GM23338 (cell line): ENCODE measurements at regions not wholly inside any gene's neighbourhood (a gene's known extent, or its start where the extent isn't known, plus 50 kb on each side); places are given as distances from the start of the nearest gene placed in this dataset.

Experiments
- CREB1 ChIP-seq: fragments of 250-450 bp; sonication (Bioruptor Pico); IDR thresholded peaks from 2 replicates; pipeline ENCODE4 v1.5.0; 2020; ENCODE audit warnings: low read depth, mild to moderate bottlenecking, moderate library complexity
- EZH2 ChIP-seq: fragments of 200-600 bp; sonication (generic); IDR thresholded peaks from one replicate; pipeline ENCODE4 v1.8.0; 2017; ENCODE audit warnings: antibody characterized with exemption, mild to moderate bottlenecking, low read depth; ENCODE audit not compliant: unreplicated experiment
- EZH2phosphoT487 ChIP-seq: fragments of 200-600 bp; sonication (generic); IDR thresholded peaks from one replicate; pipeline ENCODE4 v1.8.1; 2018; ENCODE audit warnings: antibody characterized with exemption; ENCODE audit not compliant: unreplicated experiment
- JUNB ChIP-seq: IDR thresholded peaks from one replicate; pipeline ENCODE4 v1.6.1; 2016; ENCODE audit warnings: antibody characterized with exemption; ENCODE audit not compliant: unreplicated experiment
- POLR2AphosphoS5 ChIP-seq: IDR thresholded peaks from 2 replicates; pipeline ENCODE4 v1.6.1; 2016; ENCODE audit warnings: antibody characterized with exemption, low read depth
- TF ChIP-seq, protein P1 (sequence below), 2 experiments: fragments of 200-600 bp in 1 of 2; sonication (generic) in 1 of 2; conservative IDR thresholded peaks; 2 replicates each; pipeline versions ENCODE4 v1.5.1 to v1.6.1; 2016 to 2017; ENCODE audit warnings: antibody characterized with exemption in 2 of 2, low read depth in 2 of 2, mild to moderate bottlenecking in 2 of 2, moderate library complexity in 1 of 2
- TF ChIP-seq, protein P2 (sequence below): IDR thresholded peaks from one replicate; pipeline ENCODE4 v1.6.1; 2018; ENCODE audit warnings: antibody characterized with exemption; ENCODE audit not compliant: unreplicated experiment
- TF ChIP-seq, protein P3 (sequence below): IDR thresholded peaks from 2 replicates; pipeline ENCODE4 v1.6.1; 2016; ENCODE audit warnings: antibody characterized with exemption

DNA sequence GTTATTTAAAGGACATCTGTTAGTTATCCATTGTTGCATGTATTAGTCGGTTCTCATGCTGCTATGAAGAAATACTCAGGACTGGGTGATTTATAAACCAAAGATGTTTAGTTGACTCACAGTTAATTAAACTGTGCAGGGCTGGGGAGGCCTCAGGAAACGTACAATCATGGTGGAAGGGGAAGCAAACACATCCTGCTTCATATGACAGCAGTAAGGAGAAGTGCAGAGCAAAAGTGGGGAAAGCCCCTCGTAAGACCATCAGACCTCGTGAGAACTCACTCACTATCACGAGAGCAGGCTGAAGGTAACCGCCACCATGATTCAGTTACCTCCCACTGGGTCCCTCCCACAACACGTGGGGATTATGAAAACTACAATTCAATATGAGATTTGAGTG lies 2064.1 kb downstream of the MAT2B start:
- TF ChIP-seq POLR2AphosphoS5 = no peak
- no peak for TF ChIP-seq JUNB
- TF ChIP-seq CREB1 = no peak
- TF ChIP-seq, protein P1, sequence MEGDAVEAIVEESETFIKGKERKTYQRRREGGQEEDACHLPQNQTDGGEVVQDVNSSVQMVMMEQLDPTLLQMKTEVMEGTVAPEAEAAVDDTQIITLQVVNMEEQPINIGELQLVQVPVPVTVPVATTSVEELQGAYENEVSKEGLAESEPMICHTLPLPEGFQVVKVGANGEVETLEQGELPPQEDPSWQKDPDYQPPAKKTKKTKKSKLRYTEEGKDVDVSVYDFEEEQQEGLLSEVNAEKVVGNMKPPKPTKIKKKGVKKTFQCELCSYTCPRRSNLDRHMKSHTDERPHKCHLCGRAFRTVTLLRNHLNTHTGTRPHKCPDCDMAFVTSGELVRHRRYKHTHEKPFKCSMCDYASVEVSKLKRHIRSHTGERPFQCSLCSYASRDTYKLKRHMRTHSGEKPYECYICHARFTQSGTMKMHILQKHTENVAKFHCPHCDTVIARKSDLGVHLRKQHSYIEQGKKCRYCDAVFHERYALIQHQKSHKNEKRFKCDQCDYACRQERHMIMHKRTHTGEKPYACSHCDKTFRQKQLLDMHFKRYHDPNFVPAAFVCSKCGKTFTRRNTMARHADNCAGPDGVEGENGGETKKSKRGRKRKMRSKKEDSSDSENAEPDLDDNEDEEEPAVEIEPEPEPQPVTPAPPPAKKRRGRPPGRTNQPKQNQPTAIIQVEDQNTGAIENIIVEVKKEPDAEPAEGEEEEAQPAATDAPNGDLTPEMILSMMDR (conservative IDR thresholded peaks at IDR 0.05; ENCODE audit: low read depth in 2 of 2) = no peak
- TF ChIP-seq, protein P2, sequence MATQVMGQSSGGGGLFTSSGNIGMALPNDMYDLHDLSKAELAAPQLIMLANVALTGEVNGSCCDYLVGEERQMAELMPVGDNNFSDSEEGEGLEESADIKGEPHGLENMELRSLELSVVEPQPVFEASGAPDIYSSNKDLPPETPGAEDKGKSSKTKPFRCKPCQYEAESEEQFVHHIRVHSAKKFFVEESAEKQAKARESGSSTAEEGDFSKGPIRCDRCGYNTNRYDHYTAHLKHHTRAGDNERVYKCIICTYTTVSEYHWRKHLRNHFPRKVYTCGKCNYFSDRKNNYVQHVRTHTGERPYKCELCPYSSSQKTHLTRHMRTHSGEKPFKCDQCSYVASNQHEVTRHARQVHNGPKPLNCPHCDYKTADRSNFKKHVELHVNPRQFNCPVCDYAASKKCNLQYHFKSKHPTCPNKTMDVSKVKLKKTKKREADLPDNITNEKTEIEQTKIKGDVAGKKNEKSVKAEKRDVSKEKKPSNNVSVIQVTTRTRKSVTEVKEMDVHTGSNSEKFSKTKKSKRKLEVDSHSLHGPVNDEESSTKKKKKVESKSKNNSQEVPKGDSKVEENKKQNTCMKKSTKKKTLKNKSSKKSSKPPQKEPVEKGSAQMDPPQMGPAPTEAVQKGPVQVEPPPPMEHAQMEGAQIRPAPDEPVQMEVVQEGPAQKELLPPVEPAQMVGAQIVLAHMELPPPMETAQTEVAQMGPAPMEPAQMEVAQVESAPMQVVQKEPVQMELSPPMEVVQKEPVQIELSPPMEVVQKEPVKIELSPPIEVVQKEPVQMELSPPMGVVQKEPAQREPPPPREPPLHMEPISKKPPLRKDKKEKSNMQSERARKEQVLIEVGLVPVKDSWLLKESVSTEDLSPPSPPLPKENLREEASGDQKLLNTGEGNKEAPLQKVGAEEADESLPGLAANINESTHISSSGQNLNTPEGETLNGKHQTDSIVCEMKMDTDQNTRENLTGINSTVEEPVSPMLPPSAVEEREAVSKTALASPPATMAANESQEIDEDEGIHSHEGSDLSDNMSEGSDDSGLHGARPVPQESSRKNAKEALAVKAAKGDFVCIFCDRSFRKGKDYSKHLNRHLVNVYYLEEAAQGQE = no peak
- TF ChIP-seq, protein P3, sequence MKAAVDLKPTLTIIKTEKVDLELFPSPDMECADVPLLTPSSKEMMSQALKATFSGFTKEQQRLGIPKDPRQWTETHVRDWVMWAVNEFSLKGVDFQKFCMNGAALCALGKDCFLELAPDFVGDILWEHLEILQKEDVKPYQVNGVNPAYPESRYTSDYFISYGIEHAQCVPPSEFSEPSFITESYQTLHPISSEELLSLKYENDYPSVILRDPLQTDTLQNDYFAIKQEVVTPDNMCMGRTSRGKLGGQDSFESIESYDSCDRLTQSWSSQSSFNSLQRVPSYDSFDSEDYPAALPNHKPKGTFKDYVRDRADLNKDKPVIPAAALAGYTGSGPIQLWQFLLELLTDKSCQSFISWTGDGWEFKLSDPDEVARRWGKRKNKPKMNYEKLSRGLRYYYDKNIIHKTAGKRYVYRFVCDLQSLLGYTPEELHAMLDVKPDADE = no peak
- TF ChIP-seq EZH2 = no peak
- TF ChIP-seq EZH2phosphoT487 = no peak
